SK-N-MC (cell line): ENCODE measurements at regions not wholly inside any gene's neighbourhood (a gene's known extent, or its start where the extent isn't known, plus 50 kb on each side); places are given as distances from the start of the nearest gene placed in this dataset.

ENCODE experiments used
- EZH2 ChIP-seq: fragments of 200-600 bp; sonication (generic); IDR thresholded peaks from one replicate; pipeline ENCODE4 v1.6.1; 2017; ENCODE audit warnings: antibody characterized with exemption
- POLR2AphosphoS5 ChIP-seq: IDR thresholded peaks from 2 replicates; pipeline ENCODE4 v1.6.1; 2012; ENCODE audit warnings: mild to moderate bottlenecking, low read depth, low read length, borderline replicate concordance

DNA sequence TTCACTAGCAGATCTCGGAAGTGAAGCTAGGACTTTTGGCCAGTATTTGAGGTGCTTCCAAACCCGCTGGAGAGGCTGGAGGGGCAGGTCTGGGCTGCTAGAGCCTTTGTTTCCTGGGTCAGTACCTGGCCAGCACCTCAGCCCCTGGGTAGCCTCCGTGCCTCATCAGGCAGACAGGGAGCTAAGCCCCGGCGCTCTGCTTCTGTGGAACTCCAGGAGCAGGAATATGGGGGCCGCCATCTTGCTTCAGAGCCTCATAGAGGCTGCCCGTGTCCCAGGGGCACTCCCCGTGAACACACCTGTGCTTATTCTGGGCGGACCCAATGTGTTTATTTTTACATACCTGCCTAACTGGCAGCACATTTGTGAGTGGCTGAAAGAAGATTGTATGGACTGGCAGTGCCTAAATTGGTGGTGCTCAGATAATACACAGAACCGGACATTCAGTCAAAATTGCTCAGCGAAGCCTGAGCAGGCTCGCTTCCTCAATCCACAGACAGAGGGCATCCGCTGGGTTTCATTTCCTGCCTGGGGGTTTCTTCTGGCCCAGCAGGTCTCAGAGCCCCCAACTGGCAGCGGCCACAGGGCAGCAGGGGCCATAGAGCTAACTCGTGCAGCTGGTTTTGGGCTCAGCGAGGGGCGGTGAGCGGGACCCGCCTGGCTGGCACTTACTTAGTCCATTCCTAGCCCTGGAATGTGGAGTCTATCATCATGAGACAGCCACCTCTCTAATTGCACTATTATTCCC is 176.8 kb upstream of the ALKAL2 start:
- TF ChIP-seq EZH2 (no peak), POLR2AphosphoS5 (no peak)
